ENCODE measurements at regions not wholly inside any gene's neighbourhood (a gene's known extent, or its start where the extent isn't known, plus 50 kb on each side); places are given as distances from the start of the nearest gene placed in this dataset.
A peak's percentile ranks its signal among the peaks of the same experiment; 100 is the strongest.

DNA sequence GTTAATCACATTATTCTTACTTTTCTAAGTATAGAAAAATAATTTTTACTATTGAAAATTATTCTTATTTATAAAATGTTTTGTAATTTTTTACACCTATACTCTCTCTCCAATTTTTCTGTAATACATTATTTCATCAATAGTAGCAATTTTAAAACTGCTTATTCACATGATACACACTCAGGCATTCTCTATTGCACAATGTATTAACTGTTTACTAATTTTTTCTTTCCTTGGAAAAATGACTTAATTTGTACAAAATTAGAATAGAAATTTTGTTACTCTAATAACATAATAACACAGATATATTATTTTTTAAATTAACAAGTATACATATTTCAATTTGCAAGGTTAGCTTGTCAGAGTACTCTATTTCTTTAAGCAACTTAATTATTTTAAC is 92.9 kb upstream of the PRKG1 start:
- intact Hi-C loops (cut with DNase I): no loop called here
- Histone ChIP-seq H3K4me3 (ENCODE audit: low read length in 2 of 2) (no peak overlapping the region), H3K27ac (ENCODE audit: low read depth in 1 of 2, low read length in 2 of 2) (no peak overlapping the region), H3K4me1 (ENCODE audit: control insufficient read depth in 1 of 2, insufficient read depth in 2 of 2, low read length in 2 of 2) (peaks cover 1 to 3% of the 10 kb centered on the region in 2 donors), H3K27me3 (ENCODE audit: control insufficient read depth in 1 of 2, insufficient read depth in 2 of 2, low read length in 1 of 2) (no peaks in the 10 kb centered on the region), H3K9me3 (ENCODE audit: control insufficient read depth, low read length) (no peaks in the 10 kb centered on the region), H3K36me3 (ENCODE audit: control insufficient read depth in 1 of 2, insufficient read depth in 2 of 2, low read length in 1 of 2) (peaks cover 0 to 3% of the 10 kb centered on the region in 2 donors)
- ATAC-seq (ENCODE audit: low FRiP score): no peak
- no peak for DNase-seq

DNA sequence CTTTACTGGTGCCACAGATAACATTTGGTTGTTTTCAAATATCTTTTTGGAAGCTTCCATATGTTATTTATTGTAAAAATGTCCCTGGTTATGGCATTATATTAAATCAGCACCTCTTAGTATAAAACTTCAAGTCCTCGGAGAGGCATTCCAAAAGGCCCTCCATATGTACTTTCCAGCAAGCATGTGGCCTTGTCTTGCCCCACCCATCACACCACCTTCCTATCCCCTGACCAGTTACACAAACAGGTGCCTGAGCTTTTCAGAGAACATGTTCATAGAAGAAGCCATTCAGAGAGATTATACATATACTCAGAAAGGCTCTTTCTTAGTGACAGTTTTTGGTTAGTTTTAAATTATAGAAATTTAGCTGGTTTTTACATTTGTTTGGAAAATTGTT is 92.4 kb upstream of the PRKG1 start:
- H3K4me3 ChIP-seq (ENCODE audit: low read length in 2 of 2): no peak overlapping the region
- DNase-seq (no peak), ATAC-seq (ENCODE audit: low FRiP score) (no peak)
- 95 to 100% methylated on average over 1 of the region's 1 CpG for WGBS, 2 donors
- no peaks in the 10 kb centered on the region for H3K27me3 ChIP-seq (ENCODE audit: control insufficient read depth in 1 of 2, insufficient read depth in 2 of 2, low read length in 1 of 2)
- intact Hi-C loops (cut with DNase I): no loop called here
- peaks cover 0 to 3% of the 10 kb centered on the region in 2 donors for H3K36me3 ChIP-seq (ENCODE audit: control insufficient read depth in 1 of 2, insufficient read depth in 2 of 2, low read length in 1 of 2)
- peaks cover 1 to 3% of the 10 kb centered on the region in 2 donors for H3K4me1 ChIP-seq (ENCODE audit: control insufficient read depth in 1 of 2, insufficient read depth in 2 of 2, low read length in 2 of 2)
- H3K27ac ChIP-seq (ENCODE audit: low read depth in 1 of 2, low read length in 2 of 2): no peak overlapping the region
- no peaks in the 10 kb centered on the region for H3K9me3 ChIP-seq (ENCODE audit: control insufficient read depth, low read length)

DNA sequence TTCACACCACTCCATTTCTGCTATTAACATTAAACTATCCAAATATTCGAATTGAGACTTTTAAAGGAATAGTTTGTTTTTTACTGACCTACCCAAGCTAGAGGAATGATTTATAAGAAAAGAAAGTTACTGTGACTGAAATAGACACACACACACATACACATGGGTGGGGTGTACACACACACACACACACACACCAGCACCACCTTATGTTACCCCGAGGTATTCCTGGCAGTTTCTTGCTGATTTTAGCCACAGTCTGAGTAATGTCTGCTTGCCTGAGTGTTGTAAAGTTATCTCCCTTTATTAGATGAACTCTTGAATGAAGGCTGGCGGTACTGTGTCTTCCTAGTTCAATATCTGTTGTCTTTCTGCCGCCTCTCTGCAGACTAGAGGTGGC is 91.3 kb upstream of the PRKG1 start:
- Histone ChIP-seq H3K4me1 (ENCODE audit: control insufficient read depth in 1 of 2, insufficient read depth in 2 of 2, low read length in 2 of 2) (peaks cover 1 to 3% of the 10 kb centered on the region in 2 donors), H3K4me3 (ENCODE audit: low read length in 2 of 2) (no peak overlapping the region), H3K27ac (ENCODE audit: low read depth in 1 of 2, low read length in 2 of 2) (no peak overlapping the region), H3K36me3 (ENCODE audit: control insufficient read depth in 1 of 2, insufficient read depth in 2 of 2, low read length in 1 of 2) (peaks cover 0 to 3% of the 10 kb centered on the region in 2 donors), H3K9me3 (ENCODE audit: control insufficient read depth, low read length) (no peaks in the 10 kb centered on the region), H3K27me3 (ENCODE audit: control insufficient read depth in 1 of 2, insufficient read depth in 2 of 2, low read length in 1 of 2) (no peaks in the 10 kb centered on the region)
- ATAC-seq (ENCODE audit: low FRiP score): no peak
- intact Hi-C loops (cut with DNase I): no loop called here
- WGBS, 2 donors: 53 to 56% methylated on average over 4 of the region's 4 CpGs
- DNase-seq: no peak

DNA sequence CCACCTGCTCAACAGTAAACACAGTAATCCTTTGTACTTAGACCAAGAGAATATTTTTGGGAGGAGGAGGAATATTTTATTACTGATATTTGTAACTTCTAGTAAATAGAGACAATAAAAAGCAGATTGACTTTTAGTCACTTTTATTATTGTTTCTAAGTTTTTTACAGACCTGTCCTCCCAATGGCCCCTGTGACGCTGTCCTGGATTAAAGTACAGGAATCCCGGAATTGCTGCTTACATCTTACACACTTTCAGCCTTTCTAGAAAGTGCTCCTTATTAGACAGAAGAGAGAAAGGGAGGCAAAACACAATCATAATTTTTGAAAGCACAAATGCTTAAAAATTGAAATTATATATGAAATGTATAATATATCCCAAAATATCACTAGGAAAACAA is 86.4 kb upstream of the PRKG1 start:
- Histone ChIP-seq H3K27me3 (ENCODE audit: control insufficient read depth in 1 of 2, insufficient read depth in 2 of 2, low read length in 1 of 2) (no peaks in the 10 kb centered on the region), H3K36me3 (ENCODE audit: control insufficient read depth in 1 of 2, insufficient read depth in 2 of 2, low read length in 1 of 2) (no peaks in the 10 kb centered on the region), H3K9me3 (ENCODE audit: control insufficient read depth, low read length) (no peaks in the 10 kb centered on the region), H3K27ac (ENCODE audit: low read depth in 1 of 2, low read length in 2 of 2) (no peak overlapping the region), H3K4me3 (ENCODE audit: low read length in 2 of 2) (no peak overlapping the region), H3K4me1 (ENCODE audit: control insufficient read depth in 1 of 2, insufficient read depth in 2 of 2, low read length in 2 of 2) (peaks cover 0 to 3% of the 10 kb centered on the region in 2 donors)
- no peak for ATAC-seq (ENCODE audit: low FRiP score)
- DNase-seq: no peak
- intact Hi-C loops (cut with DNase I): loop anchor here in 1 of 2 donors (5.0 kb wide), 1 partner anchor 1499 kb away; no protein-coding TSS in a partner anchor
- WGBS, 2 donors: 79 to 88% methylated on average over 2 of the region's 2 CpGs

DNA sequence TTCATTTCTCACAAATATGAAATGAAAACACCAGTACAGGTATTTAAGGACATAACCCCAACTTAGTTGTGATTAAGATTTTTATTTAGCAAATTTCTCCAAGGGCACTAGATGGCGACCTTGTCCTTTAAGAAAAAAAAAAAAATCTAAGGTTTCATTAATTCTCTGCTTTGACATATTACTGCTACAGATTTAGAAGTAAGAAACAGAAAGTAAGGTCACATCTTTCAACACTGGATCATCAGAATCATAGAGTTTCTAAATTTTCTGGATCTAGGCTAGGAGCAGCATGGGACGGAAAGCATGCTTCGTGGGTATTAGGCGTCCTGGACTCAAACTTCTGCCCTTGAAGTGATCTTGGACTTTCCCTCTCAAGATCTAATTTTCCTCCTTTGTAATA is 85.5 kb upstream of the PRKG1 start:
- Histone ChIP-seq H3K4me3 (ENCODE audit: low read length in 2 of 2) (peak overlapping the region; percentile 37 to 92), H3K27me3 (ENCODE audit: control insufficient read depth in 1 of 2, insufficient read depth in 2 of 2, low read length in 1 of 2) (no peaks in the 10 kb centered on the region), H3K4me1 (ENCODE audit: control insufficient read depth in 1 of 2, insufficient read depth in 2 of 2, low read length in 2 of 2) (no peaks in the 10 kb centered on the region), H3K36me3 (ENCODE audit: control insufficient read depth in 1 of 2, insufficient read depth in 2 of 2, low read length in 1 of 2) (no peaks in the 10 kb centered on the region), H3K9me3 (ENCODE audit: control insufficient read depth, low read length) (no peaks in the 10 kb centered on the region), H3K27ac (ENCODE audit: low read depth in 1 of 2, low read length in 2 of 2) (no peak overlapping the region)
- intact Hi-C loops (cut with DNase I): loop anchor here in 1 of 2 donors (5.0 kb wide), 1 partner anchor 1499 kb away; no protein-coding TSS in a partner anchor
- WGBS, 2 donors: 5 to 6% methylated on average over 4 of the region's 4 CpGs
- ATAC-seq (ENCODE audit: low FRiP score): no peak
- DNase-seq: no peak

DNA sequence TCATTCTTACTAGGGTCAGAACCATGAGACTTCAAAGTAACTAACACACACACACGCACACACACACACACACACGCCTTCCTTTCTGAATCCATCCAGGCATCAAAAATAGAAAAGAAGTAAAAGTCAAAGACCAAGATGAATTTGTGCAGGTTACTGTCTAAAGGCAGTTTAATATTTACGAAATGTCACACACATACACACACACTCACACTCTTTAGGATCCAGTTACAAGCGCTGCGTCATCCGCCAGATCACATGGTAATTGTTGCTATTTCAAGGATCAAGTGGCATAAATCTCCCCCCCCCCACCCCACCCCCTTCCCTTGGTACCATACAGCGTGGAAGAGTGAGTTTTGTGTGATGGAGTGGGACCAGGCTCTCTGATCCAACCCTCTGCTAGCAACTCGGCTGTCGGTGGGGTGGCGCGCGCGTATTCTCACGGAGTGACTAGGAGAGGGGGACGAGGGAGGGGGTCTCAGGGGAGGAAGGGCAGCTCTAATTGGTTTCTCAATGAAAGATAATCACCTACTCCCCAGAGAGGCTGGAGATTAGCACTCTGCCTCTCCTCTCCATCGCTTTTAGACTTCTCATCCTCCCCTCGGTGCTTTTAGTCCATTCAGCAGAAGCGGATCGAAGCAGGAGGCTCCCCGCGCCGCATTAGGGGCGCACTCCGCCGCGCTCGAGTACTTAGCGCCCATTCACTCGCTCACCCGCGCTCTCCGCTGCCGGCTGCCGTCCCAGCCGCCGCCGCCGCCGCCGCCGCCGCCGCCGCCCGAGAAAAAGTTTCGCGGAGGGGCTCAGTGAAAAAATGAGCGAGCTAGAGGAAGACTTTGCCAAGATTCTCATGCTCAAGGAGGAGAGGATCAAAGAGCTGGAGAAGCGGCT is 83.5 kb upstream of the PRKG1 start:
- peak overlapping the region; percentile 88 to 98 for H3K27ac ChIP-seq (ENCODE audit: low read depth in 1 of 2, low read length in 2 of 2)
- intact Hi-C loops (cut with DNase I): loop anchor here in 1 of 2 donors (5.0 kb wide), 2 partner anchors 716 to 1226 kb away; no protein-coding TSS in a partner anchor
- 0 to 1% methylated on average over 49 of the region's 49 CpGs for WGBS, 2 donors
- no peaks in the 10 kb centered on the region for H3K27me3 ChIP-seq (ENCODE audit: control insufficient read depth in 1 of 2, insufficient read depth in 2 of 2, low read length in 1 of 2)
- H3K4me3 ChIP-seq (ENCODE audit: low read length in 2 of 2): peak overlapping the region; percentile 94 to 99
- H3K9me3 ChIP-seq (ENCODE audit: control insufficient read depth, low read length): no peaks in the 10 kb centered on the region
- no peaks in the 10 kb centered on the region for H3K36me3 ChIP-seq (ENCODE audit: control insufficient read depth in 1 of 2, insufficient read depth in 2 of 2, low read length in 1 of 2)
- ATAC-seq (ENCODE audit: low FRiP score) (peak; percentile 40), DNase-seq (peak; percentile 68 to 85)
- H3K4me1 ChIP-seq (ENCODE audit: control insufficient read depth in 1 of 2, insufficient read depth in 2 of 2, low read length in 2 of 2): no peaks in the 10 kb centered on the region

DNA sequence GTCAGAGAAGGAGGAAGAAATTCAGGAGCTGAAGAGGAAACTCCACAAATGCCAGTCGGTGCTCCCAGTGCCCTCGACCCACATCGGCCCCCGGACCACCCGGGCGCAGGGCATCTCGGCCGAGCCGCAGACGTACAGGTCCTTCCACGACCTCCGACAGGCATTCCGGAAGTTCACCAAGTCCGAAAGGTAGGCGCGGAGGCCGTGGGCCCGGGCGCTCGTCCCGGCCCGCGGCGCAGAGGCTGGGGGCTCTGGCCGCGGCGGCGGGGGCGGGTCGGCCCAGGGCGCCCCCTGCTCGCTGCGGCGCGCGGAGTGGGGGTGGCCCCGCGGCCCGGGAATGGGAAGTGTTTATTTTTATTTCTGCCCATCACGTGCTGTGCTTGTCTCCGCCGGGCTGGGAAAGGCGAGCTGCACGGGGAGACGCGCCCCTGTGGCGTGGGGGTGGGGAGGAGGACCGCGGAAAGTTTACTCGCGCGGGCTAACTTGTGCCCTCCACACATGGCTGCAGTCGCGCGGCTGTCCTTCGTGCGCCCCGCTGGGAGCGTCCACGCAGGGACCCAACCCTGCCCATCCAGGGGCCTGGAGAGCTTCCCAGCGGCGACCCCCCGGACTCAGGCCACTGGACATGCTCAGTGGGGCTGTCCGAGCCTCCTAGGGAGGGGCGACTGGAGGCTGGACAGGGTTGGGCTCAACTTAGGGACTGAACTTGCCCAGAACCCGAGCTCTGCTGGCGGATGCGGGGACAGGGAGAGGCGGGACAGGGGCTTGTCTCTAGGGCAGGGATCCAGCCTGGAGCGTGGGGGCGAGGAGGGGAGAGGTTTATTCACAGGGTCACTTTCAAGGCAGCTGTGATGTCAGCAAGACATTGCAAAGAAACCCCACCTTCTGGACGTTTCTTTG is 82.6 kb upstream of the PRKG1 start:
- Histone ChIP-seq H3K27ac (ENCODE audit: low read depth in 1 of 2, low read length in 2 of 2) (peak overlapping the region; percentile 88 to 98), H3K4me3 (ENCODE audit: low read length in 2 of 2) (peak overlapping the region; percentile 94 to 99), H3K36me3 (ENCODE audit: control insufficient read depth in 1 of 2, insufficient read depth in 2 of 2, low read length in 1 of 2) (no peaks in the 10 kb centered on the region), H3K27me3 (ENCODE audit: control insufficient read depth in 1 of 2, insufficient read depth in 2 of 2, low read length in 1 of 2) (no peaks in the 10 kb centered on the region), H3K4me1 (ENCODE audit: control insufficient read depth in 1 of 2, insufficient read depth in 2 of 2, low read length in 2 of 2) (no peaks in the 10 kb centered on the region), H3K9me3 (ENCODE audit: control insufficient read depth, low read length) (no peaks in the 10 kb centered on the region)
- DNase-seq (peak; percentile 86 to 89), ATAC-seq (ENCODE audit: low FRiP score) (peak; percentile 84)
- intact Hi-C loops (cut with DNase I): loop anchor here in 1 of 2 donors (5.0 kb wide), 2 partner anchors 716 to 1226 kb away; no protein-coding TSS in a partner anchor
- WGBS, 2 donors: 0 to 1% methylated on average over 56 to 72 of the region's 72 CpGs

DNA sequence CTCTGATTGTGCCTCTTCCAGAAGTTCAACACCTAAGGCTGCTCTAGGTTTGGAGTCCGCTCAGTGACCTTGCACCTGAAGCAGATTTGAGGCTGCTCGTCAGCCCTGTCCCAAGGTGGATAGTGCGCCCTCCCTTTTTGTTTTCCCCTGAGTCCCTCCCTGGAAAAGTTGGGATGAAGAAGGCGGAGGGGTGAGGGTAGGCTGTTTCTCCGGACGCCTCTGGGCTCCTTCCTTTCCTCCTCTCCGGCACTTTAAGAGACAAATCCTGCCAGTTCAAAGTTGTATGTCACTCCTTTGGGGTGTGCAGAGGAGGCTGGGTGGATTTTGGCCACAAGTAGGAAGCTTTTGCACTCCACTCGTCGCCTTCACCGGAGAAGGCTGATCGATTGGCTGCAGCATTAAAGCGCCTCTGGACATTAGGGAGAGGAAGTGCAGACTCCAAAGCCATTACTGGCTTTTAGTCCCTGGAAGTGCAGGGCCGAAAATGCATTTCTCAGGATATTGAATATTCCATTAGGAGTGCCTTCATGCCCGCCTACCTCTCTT is 81.9 kb upstream of the PRKG1 start:
- intact Hi-C loops (cut with DNase I): loop anchor here in 1 of 2 donors (5.0 kb wide), 2 partner anchors 715 to 1225 kb away; no protein-coding TSS in a partner anchor
- H3K4me3 ChIP-seq (ENCODE audit: low read length in 2 of 2): peak overlapping the region; percentile 94 to 99
- ATAC-seq (ENCODE audit: low FRiP score): peak; percentile 38
- no peaks in the 10 kb centered on the region for H3K27me3 ChIP-seq (ENCODE audit: control insufficient read depth in 1 of 2, insufficient read depth in 2 of 2, low read length in 1 of 2)
- peak in 1 of 2 donors; percentile 48 for DNase-seq
- H3K4me1 ChIP-seq (ENCODE audit: control insufficient read depth in 1 of 2, insufficient read depth in 2 of 2, low read length in 2 of 2): peaks cover 0 to 1% of the 10 kb centered on the region in 2 donors
- no peaks in the 10 kb centered on the region for H3K9me3 ChIP-seq (ENCODE audit: control insufficient read depth, low read length)
- H3K36me3 ChIP-seq (ENCODE audit: control insufficient read depth in 1 of 2, insufficient read depth in 2 of 2, low read length in 1 of 2): no peaks in the 10 kb centered on the region
- peak overlapping the region; percentile 24 to 98 for H3K27ac ChIP-seq (ENCODE audit: low read depth in 1 of 2, low read length in 2 of 2)
- WGBS, 2 donors: 2% methylated on average over 14 of the region's 14 CpGs
